NCI-H2029 treated with DMSO at 0.1 percent for 48 hours (cell line): ENCODE measurements at regions not wholly inside any gene's neighbourhood (a gene's known extent, or its start where the extent isn't known, plus 50 kb on each side); places are given as distances from the start of the nearest gene placed in this dataset.
A peak's percentile ranks its signal among the peaks of the same experiment; 100 is the strongest.

Source experiments
- DNase-seq: peaks from one replicate; lab custom pipeline; 2025; lab: John Stamatoyannopoulos, UW

DNA sequence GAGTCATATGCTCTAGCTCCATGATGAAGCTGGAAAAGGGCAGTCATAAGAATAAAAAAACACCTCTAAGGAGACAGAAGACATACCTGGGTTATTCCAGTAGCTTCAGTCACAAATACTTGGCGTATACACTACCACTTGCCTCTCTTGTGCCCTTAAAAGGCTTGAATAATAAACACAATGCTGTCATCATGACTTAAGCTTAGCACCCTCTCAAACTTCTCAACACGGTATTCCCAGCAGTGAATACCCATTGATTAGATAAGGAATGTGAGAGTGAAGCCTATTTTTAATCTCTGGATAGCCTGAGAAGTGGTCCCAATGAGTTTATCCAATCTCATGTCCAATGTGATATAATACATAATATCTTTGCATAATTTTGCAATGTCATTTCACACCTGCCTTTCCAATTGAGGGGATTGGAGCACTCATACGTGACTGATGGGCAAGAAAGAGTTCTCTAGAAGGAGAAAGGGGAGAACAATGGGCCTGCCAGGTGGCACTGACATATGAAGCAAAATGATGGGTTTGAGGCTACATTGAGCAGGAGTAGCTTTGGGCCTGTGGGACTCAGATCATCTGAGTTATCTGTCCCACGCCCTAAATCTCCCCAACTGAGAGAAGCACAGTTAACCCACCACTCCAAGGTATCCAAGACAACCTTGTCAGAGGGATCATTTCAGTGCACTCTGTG lies 298.6 kb upstream of the DAB1 start:
- DNase-seq: no peak

- DNase-seq: no peak
Measured at GRCh38 chr1:57721001-57721400, 297.1 kb upstream of the DAB1 start.

DNA sequence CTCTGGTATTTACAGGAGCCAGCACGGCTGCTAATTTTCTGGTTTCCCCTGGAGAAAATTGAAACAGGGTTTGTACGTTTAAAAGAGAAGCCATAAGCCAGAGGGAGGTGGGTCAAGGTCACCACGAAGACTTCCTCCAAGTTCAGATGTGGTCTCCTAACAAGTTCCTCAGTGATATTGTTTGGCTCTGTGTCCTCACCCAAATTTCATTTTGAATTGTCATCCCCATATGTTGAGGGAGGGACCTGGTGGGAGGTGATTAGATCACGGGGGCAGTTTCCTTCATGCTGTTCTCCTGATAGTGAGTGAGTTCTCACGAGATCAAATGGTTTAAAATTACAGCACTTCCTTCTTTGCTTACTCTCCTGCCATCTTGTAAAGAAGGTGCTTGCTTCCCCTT lies 295.4 kb upstream of the DAB1 start:
- no peak for DNase-seq

GRCh38 chr1:57713501-57713900 lies 289.6 kb upstream of the DAB1 start:
- DNase-seq: no peak

- no peak for DNase-seq
Measured at GRCh38 chr1:57712846-57713245, 289.0 kb upstream of the DAB1 start.

GRCh38 chr1:57711326-57711725 lies 287.5 kb upstream of the DAB1 start:
- no peak for DNase-seq

GRCh38 chr1:57707631-57708030 lies 283.8 kb upstream of the DAB1 start:
- DNase-seq: no peak

DNA sequence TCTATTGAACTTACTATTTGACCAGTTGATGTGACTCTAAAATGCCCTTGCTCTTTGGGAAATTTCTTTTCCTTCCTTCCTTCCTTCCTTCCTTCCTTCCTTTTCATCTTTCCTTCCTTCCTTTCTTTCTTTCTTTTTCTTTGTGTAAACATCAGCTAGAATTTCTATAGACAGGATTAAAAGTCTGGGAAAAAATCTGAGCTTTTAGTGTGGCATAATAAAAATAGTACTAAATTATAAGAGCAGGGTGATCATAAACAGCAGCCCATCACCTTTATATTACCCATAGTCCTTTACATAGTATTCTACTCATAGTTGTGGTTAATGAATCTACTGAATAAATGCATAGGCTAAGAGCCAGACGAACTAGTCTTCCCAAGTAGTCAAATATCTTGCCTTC lies 281.0 kb upstream of the DAB1 start:
- DNase-seq: no peak

- DNase-seq: no peak
Measured at GRCh38 chr1:57704231-57704630, 280.4 kb upstream of the DAB1 start.

DNA sequence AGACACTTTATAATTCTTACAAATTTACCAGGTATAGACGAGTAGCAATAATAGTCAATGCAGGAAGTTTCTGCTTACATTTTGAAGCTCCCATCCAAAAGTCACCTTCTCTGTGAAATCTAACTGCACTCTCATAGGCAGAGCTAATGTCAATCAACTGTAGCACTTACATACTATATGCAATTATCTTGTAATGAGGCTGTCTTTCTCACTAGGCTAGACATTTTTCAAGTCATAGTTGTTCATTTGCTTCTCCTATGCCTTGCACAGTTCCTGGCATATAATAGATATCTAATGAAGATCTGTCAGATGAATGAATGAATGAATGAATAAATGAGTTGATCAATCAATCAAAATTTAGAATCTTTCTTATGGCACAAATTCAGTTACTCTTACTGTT lies 273.0 kb upstream of the DAB1 start:
- DNase-seq: no peak

GRCh38 chr1:57696043-57696442 lies 272.2 kb upstream of the DAB1 start:
- DNase-seq: no peak

DNA sequence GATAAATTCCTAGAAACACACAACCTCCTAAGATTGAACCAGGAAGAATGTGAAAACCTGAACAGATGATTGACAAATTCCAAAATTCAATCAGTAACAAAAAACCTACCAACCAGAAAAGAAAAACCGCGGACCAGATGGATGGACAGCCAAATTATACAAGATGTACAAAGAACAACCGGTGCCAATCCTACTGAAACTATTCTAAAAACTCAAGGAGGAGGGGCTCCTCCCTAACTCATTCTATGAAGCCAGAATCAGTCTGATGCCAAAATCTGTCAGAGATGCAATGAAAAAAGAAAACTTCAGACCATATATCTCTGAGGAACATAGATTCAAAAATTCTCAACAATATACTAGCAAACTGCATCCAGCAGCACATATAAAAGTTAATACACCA lies 262.4 kb upstream of the DAB1 start:
- no peak for DNase-seq

DNA sequence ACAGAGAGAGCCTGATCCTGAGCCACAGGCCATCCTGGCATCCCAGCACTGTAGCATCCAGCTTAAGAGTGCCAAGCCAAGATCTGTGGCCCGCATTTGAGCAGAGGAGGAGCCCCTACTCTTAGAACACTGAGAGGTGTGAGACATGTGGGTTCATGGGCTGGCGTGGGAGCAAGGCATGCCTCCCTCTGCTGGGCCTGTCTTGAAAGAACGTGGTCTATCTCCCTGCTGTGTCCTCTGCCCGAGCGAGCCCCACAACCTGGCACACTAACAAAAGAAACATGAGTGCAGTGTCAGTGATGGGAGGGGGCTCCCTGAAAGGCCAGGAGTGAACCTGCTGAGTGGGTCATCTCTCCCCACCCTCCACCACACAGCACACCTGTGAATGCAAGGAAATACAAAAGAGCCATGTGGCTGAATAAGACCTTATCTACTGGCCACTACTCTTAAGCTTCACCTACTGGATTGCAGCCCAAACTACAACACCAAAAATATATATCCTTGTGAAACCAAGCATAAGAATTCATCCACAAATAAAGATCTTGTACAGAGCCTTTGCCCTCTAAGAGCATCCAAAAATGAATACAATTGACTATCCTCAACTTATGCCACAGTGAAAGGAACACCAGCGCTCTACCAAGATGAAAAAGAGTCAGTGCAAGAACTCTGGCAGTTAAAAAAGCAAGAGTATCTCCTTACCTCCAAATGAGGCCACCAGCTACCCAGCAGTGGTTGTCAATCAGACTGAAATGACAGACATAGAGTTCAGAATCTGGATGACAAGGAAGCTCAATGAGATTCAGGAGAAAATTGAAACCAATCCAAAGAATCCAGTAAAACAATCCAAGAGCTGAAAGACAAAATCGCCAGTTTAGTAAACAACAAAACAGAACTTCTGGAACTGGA lies 259.4 kb upstream of the DAB1 start:
- no peak for DNase-seq

- peak; percentile 87 for DNase-seq
Measured at GRCh38 chr1:57678138-57678537, 254.3 kb upstream of the DAB1 start.

DNA sequence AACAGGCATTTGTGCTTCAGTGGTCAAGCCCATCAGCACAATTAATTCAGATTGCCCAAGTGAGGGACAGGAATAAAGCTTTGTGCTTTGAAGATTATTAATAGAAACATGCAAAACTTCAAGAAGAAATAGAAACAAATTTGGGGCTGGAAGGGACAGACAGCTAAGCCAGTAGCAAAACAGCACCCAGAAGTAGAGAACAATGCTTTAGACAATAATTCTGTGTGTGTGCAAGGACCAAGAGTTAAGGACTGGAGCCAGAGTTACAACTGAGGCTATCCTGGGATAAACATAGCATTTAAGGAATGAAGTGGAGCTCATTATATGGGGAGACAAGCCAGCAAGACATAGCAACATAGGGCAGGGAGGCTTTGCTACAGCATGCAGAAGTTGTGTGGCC lies 251.9 kb upstream of the DAB1 start:
- no peak for DNase-seq

GRCh38 chr1:57674801-57675200 lies 250.9 kb upstream of the DAB1 start:
- no peak for DNase-seq

GRCh38 chr1:57672346-57673140 lies 248.7 kb upstream of the DAB1 start:
- DNase-seq: no peak

DNA sequence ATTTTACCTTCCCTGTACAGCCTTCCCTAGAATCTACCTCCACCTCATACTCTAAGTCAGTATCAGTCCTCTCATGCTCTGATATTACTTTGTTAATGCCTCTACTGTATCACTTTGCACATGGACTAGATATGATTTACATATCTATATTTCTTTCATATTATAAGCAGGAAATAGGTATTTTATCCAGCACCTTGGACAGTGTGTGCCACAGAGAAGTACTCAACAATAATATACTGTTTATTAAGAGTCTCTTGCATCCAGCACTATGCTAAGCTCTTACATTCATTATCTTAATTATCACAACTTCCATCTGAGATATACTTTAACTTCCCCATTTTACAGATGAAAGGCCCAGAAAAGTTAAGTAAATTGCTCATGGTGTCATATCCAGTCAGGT lies 247.9 kb upstream of the DAB1 start:
- DNase-seq: no peak

GRCh38 chr1:57659804-57660203 lies 235.9 kb upstream of the DAB1 start:
- no peak for DNase-seq

- DNase-seq: no peak
Measured at GRCh38 chr1:57655161-57655560, 231.3 kb upstream of the DAB1 start.

GRCh38 chr1:57644667-57645066 lies 220.8 kb upstream of the DAB1 start:
- DNase-seq: no peak

DNA sequence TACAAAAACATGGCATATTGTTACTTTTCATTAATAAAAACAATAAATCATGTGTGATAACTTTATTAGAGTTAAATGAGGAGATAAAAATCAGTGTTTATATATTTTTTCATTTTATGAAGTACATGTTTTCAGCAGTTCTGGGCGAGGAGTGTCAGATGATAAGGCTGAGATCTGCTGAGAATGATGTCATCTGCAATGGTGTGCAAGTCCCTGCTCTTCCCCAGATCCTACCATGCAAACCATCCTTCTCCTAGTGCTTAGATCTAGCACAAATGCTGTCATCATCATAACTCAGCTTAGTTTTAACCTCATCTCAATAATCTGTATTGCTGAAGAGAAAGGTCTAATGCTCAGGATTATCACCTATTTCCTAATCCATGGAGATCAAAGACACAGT lies 214.4 kb upstream of the DAB1 start:
- no peak for DNase-seq

GRCh38 chr1:57637155-57637554 lies 213.3 kb upstream of the DAB1 start:
- DNase-seq: no peak
